ENCODE measurements at regions not wholly inside any gene's neighbourhood (a gene's known extent, or its start where the extent isn't known, plus 50 kb on each side); places are given as distances from the start of the nearest gene placed in this dataset.
"Not testable (repeated sequence)": the region's sequence is repeated elsewhere in the genome, so short reads cannot be mapped to it uniquely, and the experiment has no call there.

GRCh38 chr5:58198330-58198729 lies 261.6 kb downstream of the PLK2 start:
- DNase-seq: no peak

GRCh38 chr5:58197875-58198274 lies 262.0 kb downstream of the PLK2 start:
- no peak for DNase-seq

GRCh38 chr5:58191443-58191842 lies 268.4 kb downstream of the PLK2 start:
- DNase-seq: no peak

- DNase-seq: no peak
Observed at GRCh38 chr5:58188262-58188651, 271.6 kb downstream of the PLK2 start.

GRCh38 chr5:58187432-58188261 lies 272.2 kb downstream of the PLK2 start:
- DNase-seq: peak in 1 of 2 experiments; percentile 12

GRCh38 chr5:58185801-58186200 lies 274.1 kb downstream of the PLK2 start:
- DNase-seq: no peak

- no peak for DNase-seq
Observed at GRCh38 chr5:58185397-58185796, 274.5 kb downstream of the PLK2 start.

- DNase-seq: no peak
Observed at GRCh38 chr5:58184910-58185309, 275.0 kb downstream of the PLK2 start.

- DNase-seq: no peak
Observed at GRCh38 chr5:58183786-58184085, 276.1 kb downstream of the PLK2 start.

- no peak for DNase-seq
Observed at GRCh38 chr5:58183078-58183785, 276.7 kb downstream of the PLK2 start.

- DNase-seq: no peak
Observed at GRCh38 chr5:58182287-58182841, 277.5 kb downstream of the PLK2 start.

GRCh38 chr5:58181578-58182286 lies 278.2 kb downstream of the PLK2 start:
- no peak for DNase-seq

GRCh38 chr5:58172946-58173345 lies 286.9 kb downstream of the PLK2 start:
- DNase-seq: no peak

- DNase-seq: no peak
Observed at GRCh38 chr5:58165152-58165551, 294.7 kb downstream of the PLK2 start.

GRCh38 chr5:58161889-58162288 lies 298.0 kb downstream of the PLK2 start:
- DNase-seq: not testable (repeated sequence)

- DNase-seq: peak in 1 of 2 experiments; percentile 53
Observed at GRCh38 chr5:58156973-58157701, 302.7 kb downstream of the PLK2 start.

- DNase-seq: no peak
Observed at GRCh38 chr5:58156361-58156760, 303.5 kb downstream of the PLK2 start.

- no peak for DNase-seq
Observed at GRCh38 chr5:58153255-58153654, 306.6 kb downstream of the PLK2 start.

GRCh38 chr5:58151414-58151813 lies 308.5 kb downstream of the PLK2 start:
- DNase-seq: no peak

- no peak for DNase-seq
Observed at GRCh38 chr5:58150926-58151325, 309.0 kb downstream of the PLK2 start.

- DNase-seq: no peak
Observed at GRCh38 chr5:58149746-58150145, 310.1 kb downstream of the PLK2 start.

- peak; percentile 13 to 69 for DNase-seq
Observed at GRCh38 chr5:58149345-58149744, 310.5 kb downstream of the PLK2 start.

GRCh38 chr5:58148254-58148775 lies 311.6 kb downstream of the PLK2 start:
- no peak for DNase-seq

All from NCI-H524 (cell line).